AG04449 (cell line): ENCODE measurements at regions not wholly inside any gene's neighbourhood (a gene's known extent, or its start where the extent isn't known, plus 50 kb on each side); places are given as distances from the start of the nearest gene placed in this dataset.

Experiments
- CTCF ChIA-PET: fragments of 350-600 bp; formaldehyde crosslinking; extraction: SDS; loops from one replicate; lab custom pipeline; 2021; ENCODE audit warnings: antibody characterized with exemption; lab: Yijun Ruan, JAX
- POLR2A ChIA-PET: fragments of 400-600, 350-600 bp; formaldehyde crosslinking; extraction: SDS; loops from one replicate; lab custom pipeline; 2020; ENCODE audit warnings: antibody characterized with exemption, inconsistent platforms; lab: Yijun Ruan, JAX
- DNase-seq: peaks from one replicate; pipeline ENCODE4 v3.0.0-alpha.2; 2010; ENCODE audit warnings: low read depth, low spot score
- H3K4me3 ChIP-seq: 2 replicates; pipeline ENCODE4 v1.5.1; 2011; ENCODE audit warnings: low read depth, mild to moderate bottlenecking, control low read depth, low read length
- CTCF ChIP-seq: IDR thresholded peaks from one replicate; pipeline ENCODE4 v1.5.1; 2011; ENCODE audit warnings: mild to moderate bottlenecking, moderate library complexity, low read length, control low read depth, inconsistent platforms; ENCODE audit not compliant: insufficient read depth; ENCODE audit errors: missing control alignments

GRCh38 chr3:165544432-165544831 is 292.8 kb downstream of the BCHE start:
- CTCF ChIA-PET, result no interaction called here
- TF ChIP-seq CTCF, result no peak
- no peak for DNase-seq
- no peak overlapping the region for H3K4me3 ChIP-seq
- POLR2A ChIA-PET, result no interaction called here

- ChIA-PET CTCF (no interaction called here), POLR2A (no interaction called here)
- DNase-seq, result no peak
- no peak for TF ChIP-seq CTCF
- no peak overlapping the region for H3K4me3 ChIP-seq
Measured at GRCh38 chr3:165538166-165538565, 299.1 kb downstream of the BCHE start.

- TF ChIP-seq CTCF, result no peak
- ChIA-PET POLR2A (no interaction called here), CTCF (no interaction called here)
- DNase-seq, result no peak
- no peak overlapping the region for H3K4me3 ChIP-seq
Measured at GRCh38 chr3:165532851-165533250, 304.4 kb downstream of the BCHE start.

- H3K4me3 ChIP-seq, result no peak overlapping the region
- no peak for DNase-seq
- no peak for TF ChIP-seq CTCF
- ChIA-PET CTCF (no interaction called here), POLR2A (no interaction called here)
Measured at GRCh38 chr3:165529451-165529850, 307.8 kb downstream of the BCHE start.

GRCh38 chr3:165526367-165526766 is 310.9 kb downstream of the BCHE start:
- no peak for DNase-seq
- POLR2A ChIA-PET, result no interaction called here
- no peak for TF ChIP-seq CTCF
- CTCF ChIA-PET, result no interaction called here
- no peak overlapping the region for H3K4me3 ChIP-seq

- no peak for DNase-seq
- H3K4me3 ChIP-seq, result no peak overlapping the region
- no peak for TF ChIP-seq CTCF
- ChIA-PET POLR2A (no interaction called here), CTCF (no interaction called here)
Measured at GRCh38 chr3:165523801-165524200, 313.4 kb downstream of the BCHE start.
